ENCODE measurements at regions not wholly inside any gene's neighbourhood (a gene's known extent, or its start where the extent isn't known, plus 50 kb on each side); places are given as distances from the start of the nearest gene placed in this dataset.

- TF ChIP-seq POLR2A (IDR thresholded peaks at IDR 0.05; ENCODE audit: low read length) = no peak
- TF ChIP-seq GATA1 (IDR thresholded peaks at IDR 0.05; ENCODE audit: low read depth, low read length) = no peak
Measured at GRCh38 chr13:83980331-83980730, 98.1 kb upstream of the SLITRK1 start.

Measured in erythroblast (primary cell).